ENCODE measurements at regions not wholly inside any gene's neighbourhood (a gene's known extent, or its start where the extent isn't known, plus 50 kb on each side); places are given as distances from the start of the nearest gene placed in this dataset.

- TF ChIP-seq SPI1 (IDR thresholded peaks at IDR 0.05; ENCODE audit: low read depth, low read length) (no peak), POLR2A (IDR thresholded peaks at IDR 0.05; ENCODE audit: low read depth, low read length) (no peak), TAF1 (IDR thresholded peaks at IDR 0.05; ENCODE audit: low read depth, low read length) (no peak)
Measured at GRCh38 chr22:49184736-49185135, 642.9 kb downstream of the BRD1 start.

Measured in GM12891 (cell line).